Upper lobe of right lung (tissue), 1 donor: ENCODE measurements at regions not wholly inside any gene's neighbourhood (a gene's known extent, or its start where the extent isn't known, plus 50 kb on each side); places are given as distances from the start of the nearest gene placed in this dataset.
A peak's percentile ranks its signal among the peaks of the same experiment; 100 is the strongest.

Experiments
- ATAC-seq: fragments of 200-7000 bp; cut with Tn5 transposase; one replicate; pipeline ENCODE4 v1.9.1; 2020; ENCODE audit warnings: mild to moderate bottlenecking, moderate library complexity
- DNase-seq: peaks from one replicate; pipeline ENCODE4 v3.0.0-alpha.2; 2020
- H3K27ac ChIP-seq: fragments of 200-600 bp; one replicate; pipeline ENCODE4 v1.8.0; 2022
- H3K27me3 ChIP-seq: fragments of 200-600 bp; one replicate; pipeline ENCODE4 v1.8.0; 2022; ENCODE audit warnings: mild to moderate bottlenecking
- H3K36me3 ChIP-seq: fragments of 200-600 bp; one replicate; pipeline ENCODE4 v1.8.0; 2022
- H3K4me1 ChIP-seq: fragments of 200-600 bp; one replicate; pipeline ENCODE4 v1.8.0; 2022
- H3K4me3 ChIP-seq: fragments of 200-600 bp; one replicate; pipeline ENCODE4 v1.8.0; 2022; ENCODE audit warnings: mild to moderate bottlenecking
- H3K9me3 ChIP-seq: fragments of 200-600 bp; one replicate; pipeline ENCODE4 v1.8.0; 2022
- CTCF ChIP-seq: fragments of 200-600 bp; IDR thresholded peaks from one replicate; pipeline ENCODE4 v1.8.0; 2022; ENCODE audit warnings: antibody characterized with exemption
- intact Hi-C: fragments of 100-400 bp; cut with DNase I; formaldehyde crosslinking; loops from one replicate; pipeline ENCODE4 v1.11.0; 2022
- donor health status: DM: no; HTN: yes; CAD: no; lungs with severe emphysema.

DNA sequence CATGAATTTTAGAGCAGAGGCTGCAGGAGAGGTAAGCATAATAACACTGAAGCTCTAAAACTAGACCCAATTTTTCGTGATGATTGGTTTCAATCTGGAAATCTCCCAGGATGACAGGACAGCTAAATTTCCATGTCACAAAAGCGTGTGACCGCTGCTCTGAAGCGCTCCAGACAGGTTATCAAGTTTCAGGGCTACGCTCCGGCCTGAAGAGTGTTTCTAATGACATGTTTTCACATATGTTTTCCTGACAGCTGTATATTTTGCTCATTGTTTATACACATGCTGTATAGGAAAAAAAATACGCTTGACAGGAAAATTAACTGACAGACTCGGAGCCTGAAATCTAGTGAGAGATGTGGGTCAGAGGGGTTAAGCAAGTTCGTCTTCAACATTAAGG is 219.8 kb upstream of the BMPER start:
- Histone ChIP-seq H3K4me3 (no peak overlapping the region), H3K27ac (no peak overlapping the region), H3K27me3 (no peaks in the 10 kb centered on the region), H3K4me1 (no peaks in the 10 kb centered on the region), H3K9me3 (no peaks in the 10 kb centered on the region), H3K36me3 (no peaks in the 10 kb centered on the region)
- ATAC-seq (no peak), DNase-seq (no peak)
- intact Hi-C loops, result no loop called here
- no peak for TF ChIP-seq CTCF

DNA sequence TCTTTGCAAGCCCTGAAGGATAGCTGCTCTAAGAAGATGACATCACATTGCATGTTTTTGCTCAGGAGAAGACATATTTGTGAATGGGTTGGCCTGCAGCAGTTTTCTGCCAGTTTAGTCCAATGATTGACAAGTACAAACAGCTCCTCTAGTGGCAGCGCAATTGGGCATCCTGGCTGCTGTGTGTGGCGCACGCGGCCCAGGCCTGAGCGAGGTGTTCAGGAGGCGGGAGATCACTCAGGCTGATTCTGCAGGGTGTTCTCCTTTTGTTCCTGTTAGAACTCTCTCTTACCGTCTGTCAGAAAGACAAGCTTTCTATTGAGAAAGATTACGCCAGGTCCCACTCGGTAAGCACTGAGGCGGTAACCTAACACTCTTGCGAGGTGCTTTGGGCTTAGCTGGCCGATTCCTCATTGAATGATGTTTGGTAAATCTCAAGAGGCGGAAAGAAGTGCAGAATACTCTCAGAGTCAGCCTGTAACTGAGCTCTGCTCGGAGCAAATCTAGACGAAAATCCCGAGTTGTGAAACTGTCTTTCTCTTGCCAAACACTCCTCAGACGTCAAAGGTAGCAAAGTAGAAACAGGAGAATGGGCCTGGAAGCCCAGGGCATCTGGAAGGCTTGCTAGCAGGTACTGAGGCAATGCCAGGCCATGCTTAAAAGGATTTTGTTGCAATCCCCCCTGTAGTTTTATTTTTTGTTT is 219.2 kb upstream of the BMPER start:
- intact Hi-C loops, result no loop called here
- no peaks in the 10 kb centered on the region for H3K27me3 ChIP-seq
- H3K27ac ChIP-seq, result peak overlapping the region; percentile 13
- no peaks in the 10 kb centered on the region for H3K4me1 ChIP-seq
- H3K4me3 ChIP-seq, result no peak overlapping the region
- peak; percentile 7 for TF ChIP-seq CTCF
- ATAC-seq, result peak; percentile 89
- no peaks in the 10 kb centered on the region for H3K36me3 ChIP-seq
- H3K9me3 ChIP-seq, result no peaks in the 10 kb centered on the region
- peak; percentile 71 for DNase-seq

- Histone ChIP-seq H3K9me3 (no peaks in the 10 kb centered on the region), H3K4me1 (no peaks in the 10 kb centered on the region), H3K27me3 (no peaks in the 10 kb centered on the region), H3K4me3 (no peak overlapping the region), H3K27ac (no peak overlapping the region), H3K36me3 (no peaks in the 10 kb centered on the region)
- TF ChIP-seq CTCF, result no peak
- DNase-seq (no peak), ATAC-seq (peak; percentile 32)
- intact Hi-C loops, result no loop called here
Observed at GRCh38 chr7:33687625-33688024, 217.7 kb upstream of the BMPER start.

DNA sequence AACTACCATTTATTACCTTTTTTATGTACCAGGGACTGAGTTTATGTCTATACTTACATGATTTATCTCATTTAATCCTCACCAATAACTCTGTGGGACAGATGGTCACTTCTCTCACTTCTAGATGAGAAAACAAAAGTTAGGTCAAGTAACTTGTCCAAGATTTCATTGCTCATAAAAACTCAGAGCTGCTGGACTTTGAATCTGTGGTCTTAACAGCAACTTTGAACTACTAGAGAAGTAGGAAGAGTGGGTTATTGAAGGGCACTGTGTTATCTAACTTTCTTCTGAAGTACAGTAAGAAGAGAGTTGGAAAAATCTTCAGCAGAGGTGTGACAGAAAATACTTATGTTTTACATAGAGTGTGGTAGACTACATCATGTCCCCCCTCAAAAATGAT is 214.2 kb upstream of the BMPER start:
- ATAC-seq, result no peak
- Histone ChIP-seq H3K4me3 (no peak overlapping the region), H3K4me1 (no peaks in the 10 kb centered on the region), H3K9me3 (no peaks in the 10 kb centered on the region), H3K27ac (no peak overlapping the region), H3K27me3 (no peaks in the 10 kb centered on the region), H3K36me3 (no peaks in the 10 kb centered on the region)
- intact Hi-C loops, result no loop called here
- no peak for DNase-seq
- no peak for TF ChIP-seq CTCF

GRCh38 chr7:33692956-33693355 is 212.4 kb upstream of the BMPER start:
- Histone ChIP-seq H3K9me3 (no peaks in the 10 kb centered on the region), H3K27me3 (no peaks in the 10 kb centered on the region), H3K27ac (no peak overlapping the region), H3K4me1 (no peaks in the 10 kb centered on the region), H3K36me3 (no peaks in the 10 kb centered on the region), H3K4me3 (no peak overlapping the region)
- intact Hi-C loops, result no loop called here
- no peak for DNase-seq
- no peak for TF ChIP-seq CTCF
- no peak for ATAC-seq

DNA sequence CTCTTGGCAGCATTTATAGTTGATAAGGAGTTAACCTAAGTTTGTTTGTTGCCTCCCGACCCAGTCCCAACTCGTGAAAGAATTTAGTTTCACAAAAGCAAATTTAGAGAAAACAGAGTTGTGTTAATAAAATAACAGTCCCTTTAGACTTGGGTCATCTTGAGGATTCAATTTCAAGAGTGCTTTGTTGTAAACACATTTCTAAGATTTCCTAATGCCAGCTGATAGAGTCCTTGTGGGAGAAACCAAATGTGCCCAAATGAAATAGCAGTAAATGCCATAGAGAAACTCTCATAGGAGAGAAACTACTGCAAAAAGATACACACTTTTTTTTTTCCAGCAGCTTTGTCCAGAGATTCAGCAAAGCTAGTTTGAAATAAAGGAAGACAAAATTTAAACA is 211.3 kb upstream of the BMPER start:
- intact Hi-C loops, result no loop called here

More for the DNA sequence above, 211.3 kb upstream of the BMPER start:
- no peak for TF ChIP-seq CTCF
- DNase-seq (no peak), ATAC-seq (no peak)
- H3K4me1 ChIP-seq, result no peaks in the 10 kb centered on the region
- H3K36me3 ChIP-seq, result no peaks in the 10 kb centered on the region
- no peak overlapping the region for H3K4me3 ChIP-seq
- H3K27me3 ChIP-seq, result no peaks in the 10 kb centered on the region
- no peaks in the 10 kb centered on the region for H3K9me3 ChIP-seq
- H3K27ac ChIP-seq, result no peak overlapping the region
